ENCODE measurements at regions not wholly inside any gene's neighbourhood (a gene's known extent, or its start where the extent isn't known, plus 50 kb on each side); places are given as distances from the start of the nearest gene placed in this dataset.

- TF ChIP-seq CTCF (IDR thresholded peaks at IDR 0.05) = no peak
- no peak for TF ChIP-seq POLR2A (IDR thresholded peaks at IDR 0.05)
- intact Hi-C loops (cut with DNase I) = loop anchor here in 1 of 10 donors (5.0 kb wide), 1 partner anchor 98 kb away; no protein-coding TSS in a partner anchor
- ATAC-seq (no peak), DNase-seq (no peak)
- peaks cover 0 to 19% (median 7%) of the 10 kb centered on the region in 12 donors for H3K9me3 ChIP-seq
- no peaks in the 10 kb centered on the region for H3K36me3 ChIP-seq
- peaks cover 0 to 5% (median 0%) of the 10 kb centered on the region in 12 donors for H3K4me1 ChIP-seq
- 86 to 95% (median 90%) methylated on average over 2 of the region's 2 CpGs for WGBS, 4 donors
- no peaks in the 10 kb centered on the region for H3K27me3 ChIP-seq
- no peak overlapping the region for H3K27ac ChIP-seq
- H3K4me3 ChIP-seq = no peak overlapping the region
These were observed 81.0 kb upstream of the LMCD1 start for GRCh38 chr3:8420612-8421011.

- Histone ChIP-seq H3K27me3 (no peaks in the 10 kb centered on the region), H3K9me3 (peaks cover 0 to 19% (median 7%) of the 10 kb centered on the region in 12 donors), H3K4me3 (no peak overlapping the region), H3K36me3 (no peaks in the 10 kb centered on the region), H3K4me1 (peaks cover 0 to 5% (median 0%) of the 10 kb centered on the region in 12 donors), H3K27ac (no peak overlapping the region)
- DNase-seq (no peak), ATAC-seq (no peak)
- WGBS, 4 donors = 81 to 93% (median 90%) methylated on average over 3 of the region's 3 CpGs
- intact Hi-C loops (cut with DNase I) = loop anchor here in 1 of 10 donors (5.0 kb wide), 1 partner anchor 99 kb away; no protein-coding TSS in a partner anchor
- TF ChIP-seq CTCF (IDR thresholded peaks at IDR 0.05) (no peak), POLR2A (IDR thresholded peaks at IDR 0.05) (no peak)
These were observed 80.4 kb upstream of the LMCD1 start for GRCh38 chr3:8421267-8421666.

- DNase-seq = no peak
- 70 to 76% (median 71%) methylated on average over 4 of the region's 4 CpGs for WGBS, 4 donors
These were observed 79.9 kb upstream of the LMCD1 start for GRCh38 chr3:8421711-8422110.

GRCh38 chr3:8423307-8423706 lies 78.3 kb upstream of the LMCD1 start:
- 81 to 87% (median 84%) methylated on average over 2 of the region's 2 CpGs for WGBS, 4 donors
- ATAC-seq = no peak
- no peaks in the 10 kb centered on the region for H3K4me1 ChIP-seq

More at GRCh38 chr3:8421711-8422110, 79.9 kb upstream of the LMCD1 start:
- intact Hi-C loops (cut with DNase I) = loop anchor here in 1 of 10 donors (5.0 kb wide), 1 partner anchor 99 kb away; no protein-coding TSS in a partner anchor
- H3K36me3 ChIP-seq = no peaks in the 10 kb centered on the region
- peaks cover 0 to 5% (median 0%) of the 10 kb centered on the region in 12 donors for H3K4me1 ChIP-seq
- H3K4me3 ChIP-seq = no peak overlapping the region
- no peak for TF ChIP-seq CTCF (IDR thresholded peaks at IDR 0.05)
- no peak for TF ChIP-seq POLR2A (IDR thresholded peaks at IDR 0.05)
- no peak for ATAC-seq
- no peaks in the 10 kb centered on the region for H3K27me3 ChIP-seq
- H3K9me3 ChIP-seq = peaks cover 0 to 19% (median 7%) of the 10 kb centered on the region in 12 donors
- H3K27ac ChIP-seq = no peak overlapping the region

More at GRCh38 chr3:8423307-8423706, 78.3 kb upstream of the LMCD1 start:
- Histone ChIP-seq H3K36me3 (no peaks in the 10 kb centered on the region), H3K27me3 (no peaks in the 10 kb centered on the region), H3K27ac (no peak overlapping the region), H3K4me3 (no peak overlapping the region), H3K9me3 (peaks cover 0 to 19% (median 7%) of the 10 kb centered on the region in 12 donors)
- TF ChIP-seq CTCF (IDR thresholded peaks at IDR 0.05) (no peak), POLR2A (IDR thresholded peaks at IDR 0.05) (no peak)
- intact Hi-C loops (cut with DNase I) = loop anchor here in 1 of 10 donors (5.0 kb wide), 1 partner anchor 101 kb away; no protein-coding TSS in a partner anchor
- DNase-seq = no peak

Data from heart left ventricle (tissue), 16 donors.